HG03457 (cell line): ENCODE measurements at regions not wholly inside any gene's neighbourhood (a gene's known extent, or its start where the extent isn't known, plus 50 kb on each side); places are given as distances from the start of the nearest gene placed in this dataset.

Experiments
- ATAC-seq: cut with Tn5 transposase; IDR thresholded peaks from one replicate; pipeline ENCODE4 v1.9.1; 2021; ENCODE audit warnings: moderate number of reproducible peaks; ENCODE audit not compliant: unreplicated experiment

GRCh38 chr3:101085752-101086151, 92.5 kb upstream of the ABI3BP start:
- ATAC-seq, result no peak

GRCh38 chr3:101084404-101084803, 91.2 kb upstream of the ABI3BP start:
- no peak for ATAC-seq

- no peak for ATAC-seq
These were observed 88.8 kb upstream of the ABI3BP start for GRCh38 chr3:101081999-101082398.

- no peak for ATAC-seq
These were observed 88.2 kb upstream of the ABI3BP start for GRCh38 chr3:101081446-101081845.

GRCh38 chr3:101077361-101078011, 84.3 kb upstream of the ABI3BP start:
- ATAC-seq, result no peak

- no peak for ATAC-seq
These were observed 81.3 kb upstream of the ABI3BP start for GRCh38 chr3:101074518-101074917.

- ATAC-seq, result no peak
These were observed 79.1 kb upstream of the ABI3BP start for GRCh38 chr3:101072300-101072699.

GRCh38 chr3:101070799-101071121, 77.5 kb upstream of the ABI3BP start:
- ATAC-seq, result no peak

GRCh38 chr3:101069901-101070798, 76.9 kb upstream of the ABI3BP start:
- no peak for ATAC-seq

- no peak for ATAC-seq
These were observed 75.8 kb upstream of the ABI3BP start for GRCh38 chr3:101068876-101069606.

GRCh38 chr3:101066711-101067129, 73.5 kb upstream of the ABI3BP start:
- ATAC-seq, result no peak

GRCh38 chr3:101065962-101066361, 72.7 kb upstream of the ABI3BP start:
- no peak for ATAC-seq

GRCh38 chr3:101063401-101063800, 70.2 kb upstream of the ABI3BP start:
- ATAC-seq, result no peak

- no peak for ATAC-seq
These were observed 68.1 kb upstream of the ABI3BP start for GRCh38 chr3:101061312-101061711.

- no peak for ATAC-seq
These were observed 57.6 kb upstream of the ABI3BP start for GRCh38 chr3:101050866-101051265.

GRCh38 chr3:101050046-101050445, 56.8 kb upstream of the ABI3BP start:
- no peak for ATAC-seq

GRCh38 chr3:101049532-101049931, 56.3 kb upstream of the ABI3BP start:
- ATAC-seq, result no peak

- ATAC-seq, result no peak
These were observed 50.5 kb upstream of the ABI3BP start for GRCh38 chr3:101043687-101044078.

- no peak for ATAC-seq
These were observed 49.9 kb upstream of the ABI3BP start for GRCh38 chr3:101042996-101043686.
